ENCODE measurements at regions not wholly inside any gene's neighbourhood (a gene's known extent, or its start where the extent isn't known, plus 50 kb on each side); places are given as distances from the start of the nearest gene placed in this dataset.

GRCh38 chr3:64344721-64345207 is 119.5 kb upstream of the PRICKLE2 start:
- H3K4me3 ChIP-seq (ENCODE audit: low read depth, low read length) = no peak overlapping the region
- TF ChIP-seq, protein P1, sequence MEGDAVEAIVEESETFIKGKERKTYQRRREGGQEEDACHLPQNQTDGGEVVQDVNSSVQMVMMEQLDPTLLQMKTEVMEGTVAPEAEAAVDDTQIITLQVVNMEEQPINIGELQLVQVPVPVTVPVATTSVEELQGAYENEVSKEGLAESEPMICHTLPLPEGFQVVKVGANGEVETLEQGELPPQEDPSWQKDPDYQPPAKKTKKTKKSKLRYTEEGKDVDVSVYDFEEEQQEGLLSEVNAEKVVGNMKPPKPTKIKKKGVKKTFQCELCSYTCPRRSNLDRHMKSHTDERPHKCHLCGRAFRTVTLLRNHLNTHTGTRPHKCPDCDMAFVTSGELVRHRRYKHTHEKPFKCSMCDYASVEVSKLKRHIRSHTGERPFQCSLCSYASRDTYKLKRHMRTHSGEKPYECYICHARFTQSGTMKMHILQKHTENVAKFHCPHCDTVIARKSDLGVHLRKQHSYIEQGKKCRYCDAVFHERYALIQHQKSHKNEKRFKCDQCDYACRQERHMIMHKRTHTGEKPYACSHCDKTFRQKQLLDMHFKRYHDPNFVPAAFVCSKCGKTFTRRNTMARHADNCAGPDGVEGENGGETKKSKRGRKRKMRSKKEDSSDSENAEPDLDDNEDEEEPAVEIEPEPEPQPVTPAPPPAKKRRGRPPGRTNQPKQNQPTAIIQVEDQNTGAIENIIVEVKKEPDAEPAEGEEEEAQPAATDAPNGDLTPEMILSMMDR (IDR thresholded peaks at IDR 0.05; ENCODE audit: low read depth, low read length) = no peak
- no peak for DNase-seq (ENCODE audit: low read depth)

DNA sequence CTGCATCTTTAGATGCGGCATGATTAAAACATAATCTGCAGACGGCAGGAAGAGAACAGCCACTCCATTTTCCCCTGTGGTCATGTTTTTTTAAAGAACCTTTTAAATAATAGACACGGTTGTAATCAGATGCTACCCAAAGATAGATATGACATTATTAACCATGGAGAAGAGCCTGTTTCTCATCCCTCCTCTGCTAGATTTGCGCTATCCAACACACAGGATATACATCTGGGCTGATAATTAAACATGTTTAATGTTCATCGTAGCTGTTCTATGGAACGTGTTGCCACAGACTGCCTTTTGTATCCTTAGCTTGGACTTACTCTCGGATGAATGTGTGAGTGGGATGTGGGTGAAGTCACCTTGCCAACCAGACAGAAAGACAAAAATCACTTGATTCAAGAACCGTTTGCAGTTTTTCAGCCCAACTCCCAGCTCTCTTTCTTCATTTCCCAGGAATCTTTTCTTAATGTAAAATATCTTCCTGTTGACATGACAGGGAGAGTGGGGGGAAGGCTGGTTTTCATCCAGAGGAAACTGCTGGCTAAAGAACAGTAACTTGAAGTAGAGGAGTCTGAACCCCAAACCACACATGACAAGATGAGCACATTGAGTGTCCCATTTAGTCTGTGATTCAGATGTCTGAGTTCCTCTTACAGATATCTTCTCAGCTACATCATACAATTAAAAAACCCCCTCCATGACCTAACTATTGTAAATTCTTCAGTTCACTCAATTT is 118.6 kb upstream of the PRICKLE2 start:
- no peak overlapping the region for H3K4me3 ChIP-seq (ENCODE audit: low read depth, low read length)
- TF ChIP-seq, protein P1 (IDR thresholded peaks at IDR 0.05; ENCODE audit: low read depth, low read length) = no peak
- TF ChIP-seq MAX (IDR thresholded peaks at IDR 0.05; ENCODE audit: low read depth, low read length) (no peak), MYC (IDR thresholded peaks at IDR 0.05; ENCODE audit: low read depth, low read length) (no peak), POLR2A (IDR thresholded peaks at IDR 0.05; ENCODE audit: extremely low read depth, insufficient read length) (no peak)
- no peak for DNase-seq (ENCODE audit: low read depth)

DNA sequence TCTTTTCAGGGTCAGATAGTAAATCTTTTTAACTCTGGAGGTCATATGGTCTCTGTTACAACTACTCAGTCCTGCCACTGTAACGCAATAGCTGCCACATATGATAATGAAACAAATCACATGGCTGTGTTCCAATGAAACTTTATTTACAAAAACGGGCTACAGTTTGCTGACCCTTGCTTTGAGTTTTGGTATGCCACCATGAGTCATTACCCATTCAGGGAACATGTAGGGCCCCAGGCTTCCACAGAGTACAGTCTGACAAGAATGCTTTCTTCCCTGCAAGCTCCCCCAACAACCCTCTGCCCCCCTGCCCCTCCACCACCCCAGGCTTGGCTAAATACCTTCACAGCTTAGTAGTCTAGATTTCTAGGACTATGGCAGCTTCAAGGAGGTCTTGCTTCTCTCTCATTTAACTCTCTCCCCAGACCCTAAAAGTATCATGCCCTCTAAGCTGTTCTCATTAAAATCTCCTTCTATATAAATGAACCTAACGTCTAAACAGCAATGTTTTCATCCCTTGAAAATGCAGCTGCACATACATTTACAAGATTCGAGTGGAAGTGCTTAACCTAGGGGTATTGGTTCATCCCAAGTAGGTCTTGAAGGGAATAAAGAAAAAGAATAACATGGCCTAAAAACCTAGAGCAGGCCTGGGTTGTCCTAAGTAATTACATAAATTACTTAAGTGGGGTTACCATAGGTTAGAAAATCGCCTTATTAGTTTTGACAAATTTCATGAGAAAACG is 117.8 kb upstream of the PRICKLE2 start:
- H3K4me3 ChIP-seq (ENCODE audit: low read depth, low read length) = no peak overlapping the region
- TF ChIP-seq MAX (IDR thresholded peaks at IDR 0.05; ENCODE audit: low read depth, low read length) = no peak
- TF ChIP-seq, protein P1 (IDR thresholded peaks at IDR 0.05; ENCODE audit: low read depth, low read length) = no peak
- no peak for TF ChIP-seq MYC (IDR thresholded peaks at IDR 0.05; ENCODE audit: low read depth, low read length)
- no peak for TF ChIP-seq POLR2A (IDR thresholded peaks at IDR 0.05; ENCODE audit: extremely low read depth, insufficient read length)
- no peak for DNase-seq (ENCODE audit: low read depth)

DNA sequence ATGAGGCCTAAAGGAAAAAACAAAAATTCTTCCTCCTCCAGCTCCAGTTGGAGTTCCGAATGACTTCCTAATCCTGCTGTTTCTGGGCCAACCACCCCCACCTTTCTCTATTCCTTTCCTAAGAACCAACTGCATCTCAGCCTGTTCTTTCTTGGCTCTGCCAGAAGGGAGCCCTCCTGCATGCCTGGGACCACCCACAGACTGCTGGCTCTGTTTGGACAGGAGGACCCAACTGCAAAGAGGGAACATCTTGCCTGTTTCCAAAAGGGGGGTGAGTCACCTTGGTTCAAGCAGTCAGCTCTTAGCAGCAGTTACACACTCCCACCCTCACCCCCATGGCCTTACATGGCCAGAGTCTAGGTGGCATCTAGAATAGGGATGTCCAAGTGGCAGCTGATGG is 116.0 kb upstream of the PRICKLE2 start:
- TF ChIP-seq POLR2A (IDR thresholded peaks at IDR 0.05; ENCODE audit: extremely low read depth, insufficient read length) (no peak), MYC (IDR thresholded peaks at IDR 0.05; ENCODE audit: low read depth, low read length) (no peak), MAX (IDR thresholded peaks at IDR 0.05; ENCODE audit: low read depth, low read length) (no peak)
- TF ChIP-seq, protein P1 (IDR thresholded peaks at IDR 0.05; ENCODE audit: low read depth, low read length) = no peak
- H3K4me3 ChIP-seq (ENCODE audit: low read depth, low read length) = no peak overlapping the region
- DNase-seq (ENCODE audit: low read depth) = no peak

DNA sequence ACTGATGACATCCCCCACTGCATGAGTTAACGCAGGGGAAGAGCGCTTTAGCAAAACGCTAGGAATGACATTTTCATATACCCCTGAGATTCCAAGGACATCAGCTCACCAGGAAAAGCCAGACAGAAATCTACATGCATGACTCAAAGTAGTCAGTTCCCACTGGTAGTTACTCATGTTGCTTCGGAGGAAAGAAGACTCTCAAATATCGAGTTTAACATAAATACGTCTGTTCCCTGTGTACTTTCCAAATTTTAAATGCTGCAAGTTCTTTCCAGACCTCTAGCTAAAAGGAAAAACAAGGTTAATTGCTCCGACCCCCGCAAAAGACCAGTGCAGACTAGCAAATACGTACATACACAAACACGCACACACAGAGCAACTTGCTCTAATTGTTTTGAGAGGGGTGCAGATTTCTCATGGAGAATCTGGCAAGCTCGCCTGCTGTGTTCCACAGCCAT is 115.4 kb upstream of the PRICKLE2 start:
- TF ChIP-seq MYC (IDR thresholded peaks at IDR 0.05; ENCODE audit: low read depth, low read length) (no peak), MAX (IDR thresholded peaks at IDR 0.05; ENCODE audit: low read depth, low read length) (no peak), POLR2A (IDR thresholded peaks at IDR 0.05; ENCODE audit: extremely low read depth, insufficient read length) (no peak)
- TF ChIP-seq, protein P1 (IDR thresholded peaks at IDR 0.05; ENCODE audit: low read depth, low read length) = no peak
- DNase-seq (ENCODE audit: low read depth) = no peak
- H3K4me3 ChIP-seq (ENCODE audit: low read depth, low read length) = no peak overlapping the region
